Endodermal cell (in vitro differentiated cells): ENCODE measurements at regions not wholly inside any gene's neighbourhood (a gene's known extent, or its start where the extent isn't known, plus 50 kb on each side); places are given as distances from the start of the nearest gene placed in this dataset.

Source experiments
- DNase-seq: peaks from one replicate; pipeline ENCODE4 v3.0.0-alpha.2; 2017
- H3K27ac ChIP-seq: 2 replicates; pipeline ENCODE4 v1.5.1; 2013; ENCODE audit warnings: mild to moderate bottlenecking, low read depth, low read length, moderate library complexity
- H3K27me3 ChIP-seq: 2 replicates; pipeline ENCODE4 v1.6.1; 2013; ENCODE audit warnings: mild to moderate bottlenecking, low read length, moderate library complexity; ENCODE audit not compliant: insufficient read depth, control insufficient read depth, poor library complexity, severe bottlenecking
- H3K36me3 ChIP-seq: 2 replicates; pipeline ENCODE4 v1.7.0; 2013; ENCODE audit warnings: mild to moderate bottlenecking, low read length, moderate library complexity; ENCODE audit not compliant: control insufficient read depth, insufficient read depth
- H3K4me1 ChIP-seq: one replicate; pipeline ENCODE4 v1.7.0; 2013; ENCODE audit warnings: low read length; ENCODE audit not compliant: control insufficient read depth, insufficient read depth
- H3K4me3 ChIP-seq: 2 replicates; pipeline ENCODE4 v1.5.1; 2013; ENCODE audit warnings: mild to moderate bottlenecking, low read length, moderate library complexity
- H3K9ac ChIP-seq: 2 replicates; pipeline ENCODE4 v1.6.1; 2013; ENCODE audit warnings: mild to moderate bottlenecking, low read length, moderate library complexity; ENCODE audit not compliant: poor library complexity, severe bottlenecking; ENCODE audit errors: extremely low read depth
- H3K9me3 ChIP-seq: 2 replicates; pipeline ENCODE4 v1.6.1; 2013; ENCODE audit warnings: mild to moderate bottlenecking, low read length, moderate library complexity; ENCODE audit not compliant: control insufficient read depth
- H3K27ac Mint-ChIP-seq: 2 replicates; pipeline ENCODE4 v1.8.0; 2020; ENCODE audit warnings: mixed read lengths
- H3K27me3 Mint-ChIP-seq: 2 replicates; pipeline ENCODE4 v1.8.0; 2021; ENCODE audit warnings: mild to moderate bottlenecking, mixed read lengths; ENCODE audit not compliant: insufficient read depth
- H3K36me3 Mint-ChIP-seq: 2 replicates; pipeline ENCODE4 v1.8.0; 2020; ENCODE audit warnings: low read depth, mixed read lengths
- H3K4me1 Mint-ChIP-seq: 2 replicates; pipeline ENCODE4 v1.8.0; 2020; ENCODE audit warnings: mixed read lengths
- H3K4me3 Mint-ChIP-seq: 2 replicates; pipeline ENCODE4 v1.8.0; 2020; ENCODE audit warnings: mild to moderate bottlenecking, moderate library complexity, mixed read lengths
- H3K9me3 Mint-ChIP-seq: 2 replicates; pipeline ENCODE4 v1.8.0; 2020; ENCODE audit warnings: mild to moderate bottlenecking, mixed read lengths
- WGBS, 2 experiments: methylation state at CpG; one replicate each; pipeline versions ENCODE4 v1.1.5 to v1.1.7; 2013; ENCODE audit warnings: missing lambda C conversion rate in 2 of 2, mixed read lengths in 1 of 2; ENCODE audit not compliant: insufficient coverage in 1 of 2, insufficient read length in 1 of 2; 5-methylcytosine and 5-hydroxymethylcytosine counted together
- TF ChIP-seq, protein P1 (sequence below): fragments of 200-600 bp; sonication (generic); conservative IDR thresholded peaks from 2 replicates; pipeline ENCODE4 v1.5.0; 2021; ENCODE audit warnings: antibody characterized with exemption, mild to moderate bottlenecking

- Histone ChIP-seq H3K4me3 (no peak overlapping the region), H3K27me3 (no peaks in the 10 kb centered on the region), H3K9ac (no peak overlapping the region), H3K27ac (no peak overlapping the region), H3K36me3 (no peaks in the 10 kb centered on the region), H3K4me1 (no peaks in the 10 kb centered on the region), H3K9me3 (no peaks in the 10 kb centered on the region)
- H3K27ac Mint-ChIP-seq: no peak overlapping the region
- WGBS, 2 experiments: 68% methylated on average over 7 of the region's 7 CpGs
- no peaks in the 10 kb centered on the region for H3K9me3 Mint-ChIP-seq
- H3K36me3 Mint-ChIP-seq: no peaks in the 10 kb centered on the region
- peaks cover 11% of the 10 kb centered on the region for H3K27me3 Mint-ChIP-seq
- peaks cover 2% of the 10 kb centered on the region for H3K4me1 Mint-ChIP-seq
- no peak overlapping the region for H3K4me3 Mint-ChIP-seq
- TF ChIP-seq, protein P1, sequence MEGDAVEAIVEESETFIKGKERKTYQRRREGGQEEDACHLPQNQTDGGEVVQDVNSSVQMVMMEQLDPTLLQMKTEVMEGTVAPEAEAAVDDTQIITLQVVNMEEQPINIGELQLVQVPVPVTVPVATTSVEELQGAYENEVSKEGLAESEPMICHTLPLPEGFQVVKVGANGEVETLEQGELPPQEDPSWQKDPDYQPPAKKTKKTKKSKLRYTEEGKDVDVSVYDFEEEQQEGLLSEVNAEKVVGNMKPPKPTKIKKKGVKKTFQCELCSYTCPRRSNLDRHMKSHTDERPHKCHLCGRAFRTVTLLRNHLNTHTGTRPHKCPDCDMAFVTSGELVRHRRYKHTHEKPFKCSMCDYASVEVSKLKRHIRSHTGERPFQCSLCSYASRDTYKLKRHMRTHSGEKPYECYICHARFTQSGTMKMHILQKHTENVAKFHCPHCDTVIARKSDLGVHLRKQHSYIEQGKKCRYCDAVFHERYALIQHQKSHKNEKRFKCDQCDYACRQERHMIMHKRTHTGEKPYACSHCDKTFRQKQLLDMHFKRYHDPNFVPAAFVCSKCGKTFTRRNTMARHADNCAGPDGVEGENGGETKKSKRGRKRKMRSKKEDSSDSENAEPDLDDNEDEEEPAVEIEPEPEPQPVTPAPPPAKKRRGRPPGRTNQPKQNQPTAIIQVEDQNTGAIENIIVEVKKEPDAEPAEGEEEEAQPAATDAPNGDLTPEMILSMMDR: no peak
- no peak for DNase-seq
Measured at GRCh38 chr16:6031567-6031966, 934.0 kb upstream of the EEF2KMT start.

GRCh38 chr16:6031102-6031501 is 933.5 kb upstream of the EEF2KMT start:
- no peak overlapping the region for H3K4me3 Mint-ChIP-seq
- H3K4me3 ChIP-seq: no peak overlapping the region
- no peaks in the 10 kb centered on the region for H3K27me3 ChIP-seq
- peaks cover 11% of the 10 kb centered on the region for H3K27me3 Mint-ChIP-seq
- no peaks in the 10 kb centered on the region for H3K4me1 ChIP-seq
- no peak overlapping the region for H3K27ac ChIP-seq
- H3K27ac Mint-ChIP-seq: no peak overlapping the region
- H3K36me3 ChIP-seq: no peaks in the 10 kb centered on the region
- 85 to 96% methylated on average over 4 to 5 of the region's 5 CpGs for WGBS, 2 experiments
- DNase-seq: no peak
- H3K9me3 Mint-ChIP-seq: no peaks in the 10 kb centered on the region
- H3K9me3 ChIP-seq: no peaks in the 10 kb centered on the region
- H3K4me1 Mint-ChIP-seq: peaks cover 2% of the 10 kb centered on the region
- TF ChIP-seq, protein P1: no peak
- H3K9ac ChIP-seq: no peak overlapping the region
- no peaks in the 10 kb centered on the region for H3K36me3 Mint-ChIP-seq

DNA sequence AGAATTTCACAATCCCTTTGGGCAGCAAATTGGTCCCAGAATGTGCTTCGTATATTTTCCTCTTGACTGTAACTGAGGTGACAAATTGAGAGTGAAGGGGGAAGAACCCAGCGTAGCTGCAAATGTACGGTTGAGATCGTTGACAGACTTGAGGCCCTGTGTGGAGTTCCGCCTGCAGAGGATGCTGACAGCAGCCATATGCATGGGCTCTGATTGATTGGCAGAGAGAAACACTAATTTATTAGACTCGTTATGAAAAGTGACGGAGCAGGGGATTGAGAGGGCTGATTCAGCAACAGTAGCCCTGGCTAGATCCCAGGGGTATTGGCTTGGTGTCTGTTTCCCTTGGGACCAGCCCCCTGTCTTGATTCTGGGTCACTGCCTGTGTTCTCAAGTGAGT is 930.1 kb upstream of the EEF2KMT start:
- no peak overlapping the region for H3K9ac ChIP-seq
- no peaks in the 10 kb centered on the region for H3K36me3 ChIP-seq
- Mint-ChIP-seq H3K27ac (no peak overlapping the region), H3K36me3 (no peaks in the 10 kb centered on the region), H3K9me3 (no peaks in the 10 kb centered on the region), H3K4me3 (no peak overlapping the region), H3K27me3 (peaks cover 24% of the 10 kb centered on the region), H3K4me1 (no peaks in the 10 kb centered on the region)
- 86 to 94% methylated on average over 6 to 7 of the region's 7 CpGs for WGBS, 2 experiments
- H3K27ac ChIP-seq: no peak overlapping the region
- TF ChIP-seq, protein P1: no peak
- H3K9me3 ChIP-seq: no peaks in the 10 kb centered on the region
- peaks cover 4% of the 10 kb centered on the region for H3K27me3 ChIP-seq
- H3K4me3 ChIP-seq: no peak overlapping the region
- H3K4me1 ChIP-seq: no peaks in the 10 kb centered on the region
- DNase-seq: no peak
